ENCODE measurements at regions not wholly inside any gene's neighbourhood (a gene's known extent, or its start where the extent isn't known, plus 50 kb on each side); places are given as distances from the start of the nearest gene placed in this dataset.

DNA sequence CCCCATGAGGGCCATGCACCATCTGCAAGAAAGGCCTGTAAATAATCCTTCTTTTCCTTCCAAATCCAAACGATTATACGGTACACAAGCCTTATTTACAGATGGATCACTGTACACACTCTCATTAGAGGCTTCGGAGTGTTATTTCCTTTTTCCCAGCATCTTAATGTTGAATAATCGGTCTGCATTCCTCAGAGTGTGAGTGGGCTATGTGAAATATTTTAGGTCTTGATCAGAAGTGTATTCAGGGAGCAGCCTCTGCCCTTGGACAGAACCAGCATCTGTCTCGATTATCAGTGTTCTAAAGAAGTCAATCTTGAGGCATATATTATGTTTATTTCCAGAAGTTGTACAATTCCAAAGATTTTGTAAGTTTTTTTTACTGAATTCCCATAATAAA is 340.6 kb downstream of the SEC23A start:
- no peaks in the 10 kb centered on the region for H3K36me3 ChIP-seq (ENCODE audit: control insufficient read depth in 1 of 2, insufficient read depth in 2 of 2, low read length in 2 of 2)
- no peaks in the 10 kb centered on the region for H3K9me3 ChIP-seq (ENCODE audit: control insufficient read depth in 1 of 2, low read length in 2 of 2)
- H3K4me3 ChIP-seq (ENCODE audit: low read depth in 1 of 2, low read length in 2 of 2), result no peak overlapping the region
- no peak overlapping the region for H3K27ac ChIP-seq (ENCODE audit: low read length)
- H3K27me3 ChIP-seq (ENCODE audit: low read depth, low read length), result no peaks in the 10 kb centered on the region
- no peaks in the 10 kb centered on the region for H3K4me1 ChIP-seq (ENCODE audit: control insufficient read depth in 1 of 2, insufficient read depth in 2 of 2, low read length in 2 of 2)

- Histone ChIP-seq H3K36me3 (ENCODE audit: control insufficient read depth in 1 of 2, insufficient read depth in 2 of 2, low read length in 2 of 2) (no peaks in the 10 kb centered on the region), H3K27ac (ENCODE audit: low read length) (no peak overlapping the region), H3K4me1 (ENCODE audit: control insufficient read depth in 1 of 2, insufficient read depth in 2 of 2, low read length in 2 of 2) (no peaks in the 10 kb centered on the region), H3K9me3 (ENCODE audit: control insufficient read depth in 1 of 2, low read length in 2 of 2) (no peaks in the 10 kb centered on the region), H3K27me3 (ENCODE audit: low read depth, low read length) (no peaks in the 10 kb centered on the region), H3K4me3 (ENCODE audit: low read depth in 1 of 2, low read length in 2 of 2) (no peak overlapping the region)
Measured at GRCh38 chr14:38761033-38761432, 342.0 kb downstream of the SEC23A start.

DNA sequence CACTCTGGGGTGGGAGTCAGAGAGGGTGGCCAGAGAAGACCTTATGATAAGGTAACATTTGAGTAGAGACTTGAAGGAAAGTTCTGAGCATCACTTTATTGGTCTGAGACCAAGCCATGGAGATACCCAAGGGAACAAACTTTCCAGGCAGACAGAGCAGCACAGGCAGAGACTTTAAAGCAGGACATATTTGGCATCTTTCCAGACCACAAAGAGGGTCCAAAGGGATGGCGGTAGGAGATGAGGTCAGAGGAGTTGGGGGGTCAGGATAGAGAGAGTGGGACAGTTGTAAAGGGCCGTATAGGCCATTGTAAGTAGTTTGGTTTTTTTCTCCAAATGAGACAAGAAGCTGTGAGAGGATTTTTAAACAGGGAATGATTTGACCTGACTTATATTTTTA is 344.4 kb downstream of the SEC23A start:
- H3K4me1 ChIP-seq (ENCODE audit: control insufficient read depth in 1 of 2, insufficient read depth in 2 of 2, low read length in 2 of 2), result no peaks in the 10 kb centered on the region
- no peaks in the 10 kb centered on the region for H3K9me3 ChIP-seq (ENCODE audit: control insufficient read depth in 1 of 2, low read length in 2 of 2)
- H3K36me3 ChIP-seq (ENCODE audit: control insufficient read depth in 1 of 2, insufficient read depth in 2 of 2, low read length in 2 of 2), result no peaks in the 10 kb centered on the region
- H3K27ac ChIP-seq (ENCODE audit: low read length), result no peak overlapping the region
- H3K4me3 ChIP-seq (ENCODE audit: low read depth in 1 of 2, low read length in 2 of 2), result no peak overlapping the region
- no peaks in the 10 kb centered on the region for H3K27me3 ChIP-seq (ENCODE audit: low read depth, low read length)

DNA sequence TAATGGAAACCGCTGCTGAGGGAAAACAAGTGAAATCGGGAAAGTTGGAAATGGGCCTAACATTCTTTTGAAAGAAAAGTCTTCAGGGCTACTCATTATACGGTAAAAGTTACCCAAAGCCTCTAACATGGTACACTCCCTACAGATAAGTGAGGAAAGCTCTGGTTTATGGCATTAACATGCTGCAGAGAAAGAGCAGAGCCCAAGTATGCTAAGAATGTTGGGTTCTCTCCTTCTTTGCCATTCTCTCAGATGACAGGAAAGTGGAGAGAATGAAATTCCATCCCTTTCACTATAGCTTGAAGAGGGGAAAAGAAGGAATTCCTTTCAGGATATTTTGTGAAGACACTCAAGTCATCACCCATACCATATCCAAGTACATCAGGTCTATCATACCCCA is 348.0 kb downstream of the SEC23A start:
- H3K36me3 ChIP-seq (ENCODE audit: control insufficient read depth in 1 of 2, insufficient read depth in 2 of 2, low read length in 2 of 2), result no peaks in the 10 kb centered on the region
- H3K4me3 ChIP-seq (ENCODE audit: low read depth in 1 of 2, low read length in 2 of 2), result no peak overlapping the region
- H3K9me3 ChIP-seq (ENCODE audit: control insufficient read depth in 1 of 2, low read length in 2 of 2), result no peaks in the 10 kb centered on the region
- no peaks in the 10 kb centered on the region for H3K4me1 ChIP-seq (ENCODE audit: control insufficient read depth in 1 of 2, insufficient read depth in 2 of 2, low read length in 2 of 2)
- H3K27me3 ChIP-seq (ENCODE audit: low read depth, low read length), result no peaks in the 10 kb centered on the region
- no peak overlapping the region for H3K27ac ChIP-seq (ENCODE audit: low read length)

DNA sequence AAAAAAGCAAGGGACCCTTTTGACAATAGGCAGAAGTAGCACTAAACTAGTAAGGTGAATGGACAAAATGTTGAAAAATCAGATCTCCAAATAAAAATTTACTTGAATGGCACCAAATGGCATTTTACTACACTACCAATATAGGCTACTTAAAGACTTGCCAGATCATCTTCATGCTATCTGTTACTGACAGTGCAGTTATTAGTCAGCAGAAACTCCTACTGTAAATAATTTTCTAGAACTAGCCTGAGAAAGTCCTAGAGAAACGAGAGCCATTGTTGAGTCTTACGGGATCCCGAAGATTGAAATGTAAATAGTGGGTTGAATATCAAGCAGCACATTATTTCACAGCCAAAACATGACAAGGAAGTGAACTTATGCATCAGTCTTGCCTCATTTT is 350.3 kb downstream of the SEC23A start:
- Histone ChIP-seq H3K36me3 (ENCODE audit: control insufficient read depth in 1 of 2, insufficient read depth in 2 of 2, low read length in 2 of 2) (no peaks in the 10 kb centered on the region), H3K27me3 (ENCODE audit: low read depth, low read length) (no peaks in the 10 kb centered on the region), H3K4me1 (ENCODE audit: control insufficient read depth in 1 of 2, insufficient read depth in 2 of 2, low read length in 2 of 2) (no peaks in the 10 kb centered on the region), H3K27ac (ENCODE audit: low read length) (no peak overlapping the region), H3K4me3 (ENCODE audit: low read depth in 1 of 2, low read length in 2 of 2) (no peak overlapping the region), H3K9me3 (ENCODE audit: control insufficient read depth in 1 of 2, low read length in 2 of 2) (no peaks in the 10 kb centered on the region)

DNA sequence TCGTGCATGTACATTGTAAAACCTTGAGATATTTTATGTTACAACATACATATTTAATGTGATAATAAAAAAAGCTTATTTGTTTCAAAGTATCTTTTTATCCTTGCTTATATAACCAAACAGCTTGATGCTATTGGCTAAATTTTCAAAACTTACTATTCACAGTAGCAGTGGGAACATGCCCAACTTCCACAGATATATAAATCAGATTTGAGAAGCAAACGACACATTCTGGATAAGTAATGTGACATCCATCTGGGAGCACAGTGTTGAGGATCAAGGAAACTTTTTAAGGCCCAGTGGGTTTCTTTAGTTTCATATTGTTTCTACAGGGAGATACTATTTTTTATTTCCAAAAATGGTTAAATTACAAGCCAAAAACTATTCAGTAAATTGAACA is 350.7 kb downstream of the SEC23A start:
- Histone ChIP-seq H3K4me1 (ENCODE audit: control insufficient read depth in 1 of 2, insufficient read depth in 2 of 2, low read length in 2 of 2) (no peaks in the 10 kb centered on the region), H3K4me3 (ENCODE audit: low read depth in 1 of 2, low read length in 2 of 2) (no peak overlapping the region), H3K36me3 (ENCODE audit: control insufficient read depth in 1 of 2, insufficient read depth in 2 of 2, low read length in 2 of 2) (no peaks in the 10 kb centered on the region), H3K27me3 (ENCODE audit: low read depth, low read length) (no peaks in the 10 kb centered on the region), H3K27ac (ENCODE audit: low read length) (no peak overlapping the region), H3K9me3 (ENCODE audit: control insufficient read depth in 1 of 2, low read length in 2 of 2) (no peaks in the 10 kb centered on the region)

DNA sequence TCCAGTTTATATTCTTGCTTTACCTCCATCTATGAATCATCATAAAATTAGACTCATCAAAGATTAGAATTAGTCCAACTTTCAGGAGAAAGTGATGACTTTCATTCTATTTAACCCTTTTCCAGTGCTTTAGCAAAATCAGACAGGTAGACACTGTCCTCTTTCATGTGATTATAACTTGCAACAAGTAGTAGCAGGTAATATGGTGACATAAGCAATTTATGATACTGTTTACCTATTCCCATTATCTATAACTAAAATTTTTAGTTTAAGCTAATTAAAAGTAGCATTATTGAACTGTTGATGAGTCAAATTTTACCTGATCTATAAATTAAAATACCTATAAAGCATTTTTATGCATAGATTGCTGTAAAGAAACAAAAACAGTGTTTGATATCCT is 351.6 kb downstream of the SEC23A start:
- H3K27me3 ChIP-seq (ENCODE audit: low read depth, low read length), result no peaks in the 10 kb centered on the region
- H3K27ac ChIP-seq (ENCODE audit: low read length), result no peak overlapping the region
- no peaks in the 10 kb centered on the region for H3K36me3 ChIP-seq (ENCODE audit: control insufficient read depth in 1 of 2, insufficient read depth in 2 of 2, low read length in 2 of 2)
- H3K4me3 ChIP-seq (ENCODE audit: low read depth in 1 of 2, low read length in 2 of 2), result no peak overlapping the region
- H3K4me1 ChIP-seq (ENCODE audit: control insufficient read depth in 1 of 2, insufficient read depth in 2 of 2, low read length in 2 of 2), result no peaks in the 10 kb centered on the region
- no peaks in the 10 kb centered on the region for H3K9me3 ChIP-seq (ENCODE audit: control insufficient read depth in 1 of 2, low read length in 2 of 2)

- Histone ChIP-seq H3K4me3 (ENCODE audit: low read depth in 1 of 2, low read length in 2 of 2) (no peak overlapping the region), H3K27ac (ENCODE audit: low read length) (no peak overlapping the region), H3K9me3 (ENCODE audit: control insufficient read depth in 1 of 2, low read length in 2 of 2) (no peaks in the 10 kb centered on the region), H3K36me3 (ENCODE audit: control insufficient read depth in 1 of 2, insufficient read depth in 2 of 2, low read length in 2 of 2) (no peaks in the 10 kb centered on the region), H3K4me1 (ENCODE audit: control insufficient read depth in 1 of 2, insufficient read depth in 2 of 2, low read length in 2 of 2) (no peaks in the 10 kb centered on the region), H3K27me3 (ENCODE audit: low read depth, low read length) (no peaks in the 10 kb centered on the region)
Measured at GRCh38 chr14:38749936-38750335, 353.1 kb downstream of the SEC23A start.

DNA sequence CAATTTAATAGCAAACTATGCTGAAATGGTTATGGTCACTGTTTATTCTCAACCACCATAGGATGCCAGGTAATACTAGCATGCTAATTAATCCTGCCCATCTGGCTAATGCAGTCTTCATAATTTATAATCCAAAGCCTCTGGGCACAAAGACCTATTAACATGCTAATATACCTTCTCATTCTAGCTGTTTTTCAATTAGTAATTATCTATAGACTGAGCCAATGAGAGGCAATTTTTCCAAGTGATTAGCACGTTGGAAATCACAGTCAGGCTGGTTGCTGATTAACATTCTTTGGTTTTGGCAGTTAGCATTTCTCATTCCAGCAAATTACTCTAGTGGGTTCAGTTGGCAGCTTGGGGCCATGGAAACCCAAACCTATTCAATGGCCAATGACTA is 357.2 kb downstream of the SEC23A start:
- no peaks in the 10 kb centered on the region for H3K27me3 ChIP-seq (ENCODE audit: low read depth, low read length)
- H3K4me3 ChIP-seq (ENCODE audit: low read depth in 1 of 2, low read length in 2 of 2), result no peak overlapping the region
- no peaks in the 10 kb centered on the region for H3K4me1 ChIP-seq (ENCODE audit: control insufficient read depth in 1 of 2, insufficient read depth in 2 of 2, low read length in 2 of 2)
- H3K27ac ChIP-seq (ENCODE audit: low read length), result no peak overlapping the region
- no peaks in the 10 kb centered on the region for H3K36me3 ChIP-seq (ENCODE audit: control insufficient read depth in 1 of 2, insufficient read depth in 2 of 2, low read length in 2 of 2)
- H3K9me3 ChIP-seq (ENCODE audit: control insufficient read depth in 1 of 2, low read length in 2 of 2), result no peaks in the 10 kb centered on the region

GRCh38 chr14:38743966-38744584 is 359.0 kb downstream of the SEC23A start:
- no peaks in the 10 kb centered on the region for H3K36me3 ChIP-seq (ENCODE audit: control insufficient read depth in 1 of 2, insufficient read depth in 2 of 2, low read length in 2 of 2)
- no peaks in the 10 kb centered on the region for H3K27me3 ChIP-seq (ENCODE audit: low read depth, low read length)
- H3K4me3 ChIP-seq (ENCODE audit: low read depth in 1 of 2, low read length in 2 of 2), result no peak overlapping the region
- H3K4me1 ChIP-seq (ENCODE audit: control insufficient read depth in 1 of 2, insufficient read depth in 2 of 2, low read length in 2 of 2), result no peaks in the 10 kb centered on the region
- H3K9me3 ChIP-seq (ENCODE audit: control insufficient read depth in 1 of 2, low read length in 2 of 2), result no peaks in the 10 kb centered on the region
- H3K27ac ChIP-seq (ENCODE audit: low read length), result no peak overlapping the region

- no peaks in the 10 kb centered on the region for H3K36me3 ChIP-seq (ENCODE audit: control insufficient read depth in 1 of 2, insufficient read depth in 2 of 2, low read length in 2 of 2)
- no peaks in the 10 kb centered on the region for H3K9me3 ChIP-seq (ENCODE audit: control insufficient read depth in 1 of 2, low read length in 2 of 2)
- no peak overlapping the region for H3K4me3 ChIP-seq (ENCODE audit: low read depth in 1 of 2, low read length in 2 of 2)
- H3K27me3 ChIP-seq (ENCODE audit: low read depth, low read length), result no peaks in the 10 kb centered on the region
- H3K4me1 ChIP-seq (ENCODE audit: control insufficient read depth in 1 of 2, insufficient read depth in 2 of 2, low read length in 2 of 2), result no peaks in the 10 kb centered on the region
- H3K27ac ChIP-seq (ENCODE audit: low read length), result no peak overlapping the region
Measured at GRCh38 chr14:38737686-38738407, 365.2 kb downstream of the SEC23A start.

GRCh38 chr14:38735005-38735404 is 368.0 kb downstream of the SEC23A start:
- Histone ChIP-seq H3K36me3 (ENCODE audit: control insufficient read depth in 1 of 2, insufficient read depth in 2 of 2, low read length in 2 of 2) (no peaks in the 10 kb centered on the region), H3K9me3 (ENCODE audit: control insufficient read depth in 1 of 2, low read length in 2 of 2) (no peaks in the 10 kb centered on the region)

More at GRCh38 chr14:38735005-38735404, 368.0 kb downstream of the SEC23A start:
- Histone ChIP-seq H3K4me3 (ENCODE audit: low read depth in 1 of 2, low read length in 2 of 2) (no peak overlapping the region), H3K27me3 (ENCODE audit: low read depth, low read length) (no peaks in the 10 kb centered on the region), H3K27ac (ENCODE audit: low read length) (no peak overlapping the region), H3K4me1 (ENCODE audit: control insufficient read depth in 1 of 2, insufficient read depth in 2 of 2, low read length in 2 of 2) (no peaks in the 10 kb centered on the region)
